BLaER1 treated with 17β-estradiol and CSF1 and Interleukin-3, amounts not matched to agents 10 nM and 100 nM (cell line): ENCODE measurements at regions not wholly inside any gene's neighbourhood (a gene's known extent, or its start where the extent isn't known, plus 50 kb on each side); places are given as distances from the start of the nearest gene placed in this dataset.
A peak's percentile ranks its signal among the peaks of the same experiment; 100 is the strongest.

ENCODE experiments used
- H3K27ac ChIP-seq, 11 experiments: shearing (Covaris generic); formaldehyde crosslinking; 2 replicates each; pipeline ENCODE4 v1.8.1; 2022
- H3K27me3 ChIP-seq, 11 experiments: shearing (Covaris generic); formaldehyde crosslinking; 2 replicates each; pipeline ENCODE4 v1.8.1; 2022
- H3K36me3 ChIP-seq, 11 experiments: shearing (Covaris generic); formaldehyde crosslinking; 2 replicates each; pipeline ENCODE4 v1.8.1; 2022
- H3K4me1 ChIP-seq, 10 experiments: shearing (Covaris generic); formaldehyde crosslinking; 2 replicates each; pipeline ENCODE4 v1.8.1; 2022
- H3K4me2 ChIP-seq, 11 experiments: shearing (Covaris generic); formaldehyde crosslinking; 2 replicates each; pipeline ENCODE4 v1.8.1; 2022
- H3K4me3 ChIP-seq, 10 experiments: shearing (Covaris generic); formaldehyde crosslinking; 2 replicates each; pipeline ENCODE4 v1.8.1; 2022
- H3K9ac ChIP-seq, 11 experiments: shearing (Covaris generic); formaldehyde crosslinking; 2 replicates each; pipeline ENCODE4 v1.8.1; 2022
- H3K9me3 ChIP-seq, 11 experiments: shearing (Covaris generic); formaldehyde crosslinking; replicated peaks in 1 of 11; 2 replicates each; pipeline ENCODE4 v1.8.1; 2022
- H4K20me1 ChIP-seq, 11 experiments: shearing (Covaris generic); formaldehyde crosslinking; 2 replicates each; pipeline ENCODE4 v1.8.1; 2022
- Cebpa-rat ChIP-seq, 11 experiments: shearing (Covaris generic); IDR thresholded peaks; 2 replicates each; pipeline ENCODE4 v1.8.1; 2022

GRCh38 chr15:94844538-94845389 lies 613.4 kb downstream of the MCTP2 start:
- peaks cover 0 to 16% (median 10%) of the 10 kb centered on the region in 10 experiments; a peak in 8 of 20 replicates for H3K4me1 ChIP-seq
- H3K4me3 ChIP-seq: peak overlapping the region; percentile 42 to 66 (median 54)
- H3K9ac ChIP-seq: peak overlapping the region; percentile 59 to 81 (median 75); a peak in 21 of 22 replicates
- peak overlapping the region; percentile 72 to 93 (median 80) for H3K4me2 ChIP-seq
- H3K9me3 ChIP-seq: peaks cover 36 to 66% (median 49%) of the 10 kb centered on the region in 11 experiments
- H3K27me3 ChIP-seq: peaks cover 0 to 24% (median 0%) of the 10 kb centered on the region in 11 experiments; a peak in 3 of 22 replicates
- peak overlapping the region in 10 of 11 experiments; percentile 50 to 80 (median 76); a peak in 19 of 22 replicates for H3K27ac ChIP-seq
- no peak for TF ChIP-seq Cebpa-rat (IDR thresholded peaks at IDR 0.05)
- no peaks in the 10 kb centered on the region for H3K36me3 ChIP-seq
- H4K20me1 ChIP-seq: no peaks in the 10 kb centered on the region

GRCh38 chr15:94845390-94845716 lies 614.0 kb downstream of the MCTP2 start:
- Histone ChIP-seq H3K4me2 (peak overlapping the region; percentile 72 to 93 (median 80)), H3K27me3 (peaks cover 0 to 24% (median 0%) of the 10 kb centered on the region in 11 experiments; a peak in 3 of 22 replicates), H3K4me1 (peaks cover 0 to 16% (median 10%) of the 10 kb centered on the region in 10 experiments; a peak in 8 of 20 replicates), H3K27ac (peak overlapping the region in 10 of 11 experiments; percentile 50 to 80 (median 76); a peak in 18 of 22 replicates), H3K36me3 (no peaks in the 10 kb centered on the region), H3K9ac (peak overlapping the region; percentile 59 to 81 (median 75); a peak in 21 of 22 replicates), H3K9me3 (peaks cover 35 to 66% (median 48%) of the 10 kb centered on the region in 11 experiments), H3K4me3 (peak overlapping the region; percentile 42 to 66 (median 54)), H4K20me1 (no peaks in the 10 kb centered on the region)
- no peak for TF ChIP-seq Cebpa-rat (IDR thresholded peaks at IDR 0.05)

GRCh38 chr15:94847325-94847724 lies 616.0 kb downstream of the MCTP2 start:
- H3K36me3 ChIP-seq: no peaks in the 10 kb centered on the region
- H3K27me3 ChIP-seq: peaks cover 0 to 24% (median 0%) of the 10 kb centered on the region in 11 experiments; a peak in 3 of 22 replicates
- no peak overlapping the region for H3K9ac ChIP-seq
- no peak overlapping the region for H3K27ac ChIP-seq
- no peak overlapping the region for H3K4me2 ChIP-seq
- H3K4me3 ChIP-seq: no peak overlapping the region
- H3K4me1 ChIP-seq: peaks cover 0 to 16% (median 10%) of the 10 kb centered on the region in 10 experiments; a peak in 8 of 20 replicates
- no peak for TF ChIP-seq Cebpa-rat (IDR thresholded peaks at IDR 0.05)
- peaks cover 17 to 50% (median 29%) of the 10 kb centered on the region in 11 experiments for H3K9me3 ChIP-seq
- H4K20me1 ChIP-seq: no peaks in the 10 kb centered on the region

GRCh38 chr15:94848054-94848453 lies 616.7 kb downstream of the MCTP2 start:
- no peaks in the 10 kb centered on the region for H3K36me3 ChIP-seq
- H3K27me3 ChIP-seq: peaks cover 0 to 24% (median 0%) of the 10 kb centered on the region in 11 experiments; a peak in 3 of 22 replicates
- H4K20me1 ChIP-seq: no peaks in the 10 kb centered on the region
- no peak overlapping the region for H3K4me2 ChIP-seq
- TF ChIP-seq Cebpa-rat (IDR thresholded peaks at IDR 0.05): no peak
- no peak overlapping the region for H3K27ac ChIP-seq
- peaks cover 0 to 16% (median 10%) of the 10 kb centered on the region in 10 experiments; a peak in 8 of 20 replicates for H3K4me1 ChIP-seq
- no peak overlapping the region for H3K9ac ChIP-seq
- H3K9me3 ChIP-seq: peaks cover 16 to 43% (median 28%) of the 10 kb centered on the region in 11 experiments
- H3K4me3 ChIP-seq: no peak overlapping the region

GRCh38 chr15:94855018-94855408 lies 623.7 kb downstream of the MCTP2 start:
- Histone ChIP-seq H4K20me1 (no peaks in the 10 kb centered on the region), H3K4me3 (no peak overlapping the region), H3K4me2 (no peak overlapping the region), H3K9ac (no peak overlapping the region), H3K27me3 (no peaks in the 10 kb centered on the region), H3K27ac (no peak overlapping the region), H3K4me1 (no peaks in the 10 kb centered on the region), H3K36me3 (no peaks in the 10 kb centered on the region), H3K9me3 (peaks cover 14 to 38% (median 28%) of the 10 kb centered on the region in 11 experiments)
- TF ChIP-seq Cebpa-rat (IDR thresholded peaks at IDR 0.05): no peak

GRCh38 chr15:94855409-94856266 lies 624.3 kb downstream of the MCTP2 start:
- Histone ChIP-seq H3K36me3 (no peaks in the 10 kb centered on the region), H3K4me2 (no peak overlapping the region), H3K27me3 (no peaks in the 10 kb centered on the region), H3K4me3 (no peak overlapping the region), H4K20me1 (no peaks in the 10 kb centered on the region), H3K9me3 (peaks cover 14 to 32% (median 23%) of the 10 kb centered on the region in 11 experiments), H3K27ac (no peak overlapping the region), H3K9ac (no peak overlapping the region), H3K4me1 (no peaks in the 10 kb centered on the region)
- no peak for TF ChIP-seq Cebpa-rat (IDR thresholded peaks at IDR 0.05)

- Histone ChIP-seq H3K9me3 (peaks cover 14 to 32% (median 23%) of the 10 kb centered on the region in 11 experiments), H3K36me3 (no peaks in the 10 kb centered on the region), H4K20me1 (no peaks in the 10 kb centered on the region), H3K4me2 (no peak overlapping the region), H3K9ac (no peak overlapping the region), H3K4me1 (no peaks in the 10 kb centered on the region), H3K27me3 (no peaks in the 10 kb centered on the region), H3K27ac (no peak overlapping the region), H3K4me3 (no peak overlapping the region)
- no peak for TF ChIP-seq Cebpa-rat (IDR thresholded peaks at IDR 0.05)
Measured at GRCh38 chr15:94856267-94856854, 625.0 kb downstream of the MCTP2 start.

- H4K20me1 ChIP-seq: no peaks in the 10 kb centered on the region
- H3K27ac ChIP-seq: no peak overlapping the region
- no peak overlapping the region for H3K4me2 ChIP-seq
Measured at GRCh38 chr15:94857466-94857865, 626.1 kb downstream of the MCTP2 start.

More at GRCh38 chr15:94857466-94857865, 626.1 kb downstream of the MCTP2 start:
- Histone ChIP-seq H3K36me3 (no peaks in the 10 kb centered on the region), H3K9ac (no peak overlapping the region), H3K4me3 (no peak overlapping the region), H3K9me3 (peaks cover 14 to 32% (median 23%) of the 10 kb centered on the region in 11 experiments), H3K27me3 (no peaks in the 10 kb centered on the region), H3K4me1 (no peaks in the 10 kb centered on the region)
- TF ChIP-seq Cebpa-rat (IDR thresholded peaks at IDR 0.05): no peak
